ENCODE measurements at regions not wholly inside any gene's neighbourhood (a gene's known extent, or its start where the extent isn't known, plus 50 kb on each side); places are given as distances from the start of the nearest gene placed in this dataset.

DNA sequence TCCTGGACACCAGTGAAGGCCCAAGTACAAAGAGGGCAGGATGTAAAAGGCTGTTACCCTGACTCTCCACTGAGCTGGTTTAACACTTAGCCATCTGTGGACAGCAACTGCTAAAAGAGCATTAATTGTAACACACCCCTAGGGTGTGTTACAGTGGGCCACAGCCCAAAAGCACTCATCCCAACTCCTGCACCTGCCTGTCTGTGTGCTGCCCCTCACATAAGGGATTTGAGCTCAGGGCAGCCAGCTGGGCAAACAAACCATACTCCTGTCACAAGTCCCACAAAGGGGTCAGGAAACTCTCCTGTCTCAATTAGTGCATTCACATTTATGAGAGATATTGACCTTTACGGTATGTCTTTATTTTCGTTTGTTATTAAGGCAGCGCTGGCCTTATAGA, 833.1 kb upstream of the NXPH2 start:
- TF ChIP-seq, protein P1, sequence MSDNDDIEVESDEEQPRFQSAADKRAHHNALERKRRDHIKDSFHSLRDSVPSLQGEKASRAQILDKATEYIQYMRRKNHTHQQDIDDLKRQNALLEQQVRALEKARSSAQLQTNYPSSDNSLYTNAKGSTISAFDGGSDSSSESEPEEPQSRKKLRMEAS (IDR thresholded peaks at IDR 0.05), result no peak
- TF ChIP-seq, protein P2, sequence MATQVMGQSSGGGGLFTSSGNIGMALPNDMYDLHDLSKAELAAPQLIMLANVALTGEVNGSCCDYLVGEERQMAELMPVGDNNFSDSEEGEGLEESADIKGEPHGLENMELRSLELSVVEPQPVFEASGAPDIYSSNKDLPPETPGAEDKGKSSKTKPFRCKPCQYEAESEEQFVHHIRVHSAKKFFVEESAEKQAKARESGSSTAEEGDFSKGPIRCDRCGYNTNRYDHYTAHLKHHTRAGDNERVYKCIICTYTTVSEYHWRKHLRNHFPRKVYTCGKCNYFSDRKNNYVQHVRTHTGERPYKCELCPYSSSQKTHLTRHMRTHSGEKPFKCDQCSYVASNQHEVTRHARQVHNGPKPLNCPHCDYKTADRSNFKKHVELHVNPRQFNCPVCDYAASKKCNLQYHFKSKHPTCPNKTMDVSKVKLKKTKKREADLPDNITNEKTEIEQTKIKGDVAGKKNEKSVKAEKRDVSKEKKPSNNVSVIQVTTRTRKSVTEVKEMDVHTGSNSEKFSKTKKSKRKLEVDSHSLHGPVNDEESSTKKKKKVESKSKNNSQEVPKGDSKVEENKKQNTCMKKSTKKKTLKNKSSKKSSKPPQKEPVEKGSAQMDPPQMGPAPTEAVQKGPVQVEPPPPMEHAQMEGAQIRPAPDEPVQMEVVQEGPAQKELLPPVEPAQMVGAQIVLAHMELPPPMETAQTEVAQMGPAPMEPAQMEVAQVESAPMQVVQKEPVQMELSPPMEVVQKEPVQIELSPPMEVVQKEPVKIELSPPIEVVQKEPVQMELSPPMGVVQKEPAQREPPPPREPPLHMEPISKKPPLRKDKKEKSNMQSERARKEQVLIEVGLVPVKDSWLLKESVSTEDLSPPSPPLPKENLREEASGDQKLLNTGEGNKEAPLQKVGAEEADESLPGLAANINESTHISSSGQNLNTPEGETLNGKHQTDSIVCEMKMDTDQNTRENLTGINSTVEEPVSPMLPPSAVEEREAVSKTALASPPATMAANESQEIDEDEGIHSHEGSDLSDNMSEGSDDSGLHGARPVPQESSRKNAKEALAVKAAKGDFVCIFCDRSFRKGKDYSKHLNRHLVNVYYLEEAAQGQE (IDR thresholded peaks at IDR 0.05; ENCODE audit: low read depth), result no peak

DNA sequence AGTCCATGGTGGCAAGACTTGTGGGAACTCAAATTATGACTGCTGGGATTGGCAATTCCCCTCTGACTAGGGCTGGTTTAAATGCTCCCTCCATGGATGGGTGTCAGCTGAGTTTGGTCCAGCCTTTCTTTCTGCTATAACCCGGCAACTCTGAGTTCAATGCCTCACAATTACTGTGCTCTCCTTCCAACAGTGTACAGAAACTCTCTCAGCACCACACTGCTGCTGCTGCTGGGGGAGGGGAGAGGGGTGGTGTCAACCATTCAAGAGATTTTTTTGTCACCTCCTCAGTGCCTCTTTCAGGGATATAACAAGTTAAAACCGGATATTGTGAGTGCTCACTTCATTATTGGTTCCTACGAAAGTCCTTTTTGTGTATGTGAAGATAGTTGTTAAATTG, 830.3 kb upstream of the NXPH2 start:
- no peak for TF ChIP-seq TEAD4 (IDR thresholded peaks at IDR 0.05)
- no peak for TF ChIP-seq TCF12 (IDR thresholded peaks at IDR 0.05; ENCODE audit: low read depth)
- TF ChIP-seq CEBPB (IDR thresholded peaks at IDR 0.05), result no peak
- TF ChIP-seq EP300 (IDR thresholded peaks at IDR 0.05; ENCODE audit: borderline replicate concordance), result no peak
- no peak for TF ChIP-seq TAF1 (IDR thresholded peaks at IDR 0.05; ENCODE audit: low read depth)
- no peak for TF ChIP-seq YY1 (IDR thresholded peaks at IDR 0.05; ENCODE audit: low read depth)
- TF ChIP-seq, protein P1 (IDR thresholded peaks at IDR 0.05), result no peak

DNA sequence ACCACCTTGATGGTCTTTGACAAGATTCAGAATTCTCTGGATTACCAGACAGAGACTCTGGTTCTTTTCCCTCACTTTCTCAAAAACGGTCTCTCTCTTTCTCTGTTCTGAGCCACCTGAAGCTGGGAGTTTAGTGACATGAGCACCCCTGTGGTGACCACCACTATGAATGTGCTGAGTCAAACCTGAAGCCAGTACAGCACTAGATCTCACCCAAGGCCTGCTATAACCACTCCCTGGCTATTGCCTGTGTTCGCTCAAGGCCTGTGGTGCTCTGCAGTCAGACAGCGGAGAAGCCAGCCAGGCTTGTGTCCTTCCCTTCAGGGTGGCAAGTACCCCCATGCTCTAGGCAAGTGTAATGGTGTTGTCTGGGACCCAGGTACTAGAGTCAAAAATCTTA, 828.9 kb upstream of the NXPH2 start:
- TF ChIP-seq EGR1 (IDR thresholded peaks at IDR 0.05) (no peak), ZBTB7A (IDR thresholded peaks at IDR 0.05; ENCODE audit: low read depth) (no peak), FOXM1 (IDR thresholded peaks at IDR 0.05; ENCODE audit: borderline replicate concordance, low read depth) (no peak), NFIC (IDR thresholded peaks at IDR 0.05) (no peak), CEBPB (IDR thresholded peaks at IDR 0.05) (no peak), EP300 (IDR thresholded peaks at IDR 0.05; ENCODE audit: borderline replicate concordance) (no peak), RAD21 (IDR thresholded peaks at IDR 0.05; ENCODE audit: low read depth) (no peak), CREB1 (IDR thresholded peaks at IDR 0.05; ENCODE audit: low read depth) (no peak), TCF12 (IDR thresholded peaks at IDR 0.05; ENCODE audit: low read depth) (no peak), TAF1 (IDR thresholded peaks at IDR 0.05; ENCODE audit: low read depth) (no peak), YY1 (IDR thresholded peaks at IDR 0.05; ENCODE audit: low read depth) (no peak), TEAD4 (IDR thresholded peaks at IDR 0.05) (no peak)
- TF ChIP-seq, protein P2 (IDR thresholded peaks at IDR 0.05; ENCODE audit: low read depth), result no peak
- TF ChIP-seq, protein P1 (IDR thresholded peaks at IDR 0.05), result no peak
- TF ChIP-seq, protein P3, sequence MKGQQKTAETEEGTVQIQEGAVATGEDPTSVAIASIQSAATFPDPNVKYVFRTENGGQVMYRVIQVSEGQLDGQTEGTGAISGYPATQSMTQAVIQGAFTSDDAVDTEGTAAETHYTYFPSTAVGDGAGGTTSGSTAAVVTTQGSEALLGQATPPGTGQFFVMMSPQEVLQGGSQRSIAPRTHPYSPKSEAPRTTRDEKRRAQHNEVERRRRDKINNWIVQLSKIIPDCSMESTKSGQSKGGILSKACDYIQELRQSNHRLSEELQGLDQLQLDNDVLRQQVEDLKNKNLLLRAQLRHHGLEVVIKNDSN (IDR thresholded peaks at IDR 0.05), result no peak

DNA sequence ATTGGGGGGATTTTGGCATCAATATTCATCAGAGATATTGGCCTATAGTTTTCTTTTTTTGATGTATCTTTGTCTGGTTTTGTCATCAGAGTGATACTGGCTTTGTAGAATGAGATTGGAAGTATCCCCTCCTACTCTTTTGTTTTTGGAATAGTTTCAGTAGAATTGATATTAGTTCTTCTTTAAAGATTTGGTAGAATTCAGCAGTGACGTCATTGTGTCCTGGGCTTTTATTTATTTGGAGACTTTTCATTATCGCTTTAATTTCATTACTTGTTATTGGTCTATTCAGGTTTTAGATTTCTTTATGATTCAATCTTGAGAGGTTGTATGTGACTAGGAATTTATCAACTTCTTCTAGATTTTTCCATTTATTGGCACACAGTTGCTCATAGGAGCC, 825.5 kb upstream of the NXPH2 start:
- no peak for TF ChIP-seq CEBPB (IDR thresholded peaks at IDR 0.05)
- no peak for TF ChIP-seq CREB1 (IDR thresholded peaks at IDR 0.05; ENCODE audit: low read depth)
- TF ChIP-seq EGR1 (IDR thresholded peaks at IDR 0.05), result no peak
- TF ChIP-seq TEAD4 (IDR thresholded peaks at IDR 0.05), result no peak
- TF ChIP-seq, protein P2 (IDR thresholded peaks at IDR 0.05; ENCODE audit: low read depth), result no peak
- no peak for TF ChIP-seq FOXM1 (IDR thresholded peaks at IDR 0.05; ENCODE audit: borderline replicate concordance, low read depth)
- TF ChIP-seq TAF1 (IDR thresholded peaks at IDR 0.05; ENCODE audit: low read depth), result no peak
- TF ChIP-seq RAD21 (IDR thresholded peaks at IDR 0.05; ENCODE audit: low read depth), result no peak
- TF ChIP-seq NFIC (IDR thresholded peaks at IDR 0.05), result no peak
- TF ChIP-seq YY1 (IDR thresholded peaks at IDR 0.05; ENCODE audit: low read depth), result no peak

DNA sequence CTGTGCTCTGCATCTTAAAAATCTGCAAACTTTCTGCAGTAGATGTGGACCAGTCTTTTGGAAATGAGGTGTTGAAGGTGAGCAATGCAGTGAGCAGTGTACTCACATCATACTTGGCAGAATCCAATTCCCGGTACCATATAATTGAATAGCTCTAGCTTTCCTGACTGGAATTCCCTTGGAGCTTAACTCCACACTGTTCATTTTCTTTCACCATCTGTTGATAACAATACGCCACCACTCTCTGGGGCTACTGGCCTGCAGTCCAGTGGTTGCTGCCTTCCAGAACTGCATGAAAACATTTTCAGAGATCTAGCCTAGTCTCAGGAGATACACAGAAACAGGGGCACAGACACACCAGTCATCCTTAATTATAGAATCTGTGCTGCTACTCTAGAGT, 820.0 kb upstream of the NXPH2 start:
- TF ChIP-seq ZBTB7A (IDR thresholded peaks at IDR 0.05; ENCODE audit: low read depth) (no peak), EP300 (IDR thresholded peaks at IDR 0.05; ENCODE audit: borderline replicate concordance) (no peak), TAF1 (IDR thresholded peaks at IDR 0.05; ENCODE audit: low read depth) (no peak), TEAD4 (IDR thresholded peaks at IDR 0.05) (no peak)

Data from Ishikawa (cell line).